H9 (cell line): ENCODE measurements at regions not wholly inside any gene's neighbourhood (a gene's known extent, or its start where the extent isn't known, plus 50 kb on each side); places are given as distances from the start of the nearest gene placed in this dataset.

ENCODE experiments used
- DNase-seq: peaks from one replicate; pipeline ENCODE4 v3.0.0-alpha.2; 2017
- H2AFZ ChIP-seq: one replicate; pipeline ENCODE4 v1.6.1; 2013; ENCODE audit warnings: mild to moderate bottlenecking, low read length, control low read depth, moderate library complexity
- H2AK5ac ChIP-seq: 2 replicates; pipeline ENCODE4 v1.6.1; 2013; ENCODE audit warnings: low read length, control low read depth, mixed read lengths; ENCODE audit not compliant: insufficient read length
- H2BK120ac ChIP-seq: one replicate; pipeline ENCODE4 v1.6.1; 2013; ENCODE audit warnings: low read depth, mild to moderate bottlenecking, low read length, control low read depth, inconsistent platforms; ENCODE audit not compliant: poor library complexity, severe bottlenecking
- H2BK12ac ChIP-seq: 2 replicates; pipeline ENCODE4 v1.6.1; 2013; ENCODE audit warnings: low read length, control low read depth, mixed read lengths, low read depth; ENCODE audit not compliant: insufficient read length
- H2BK15ac ChIP-seq: 2 replicates; pipeline ENCODE4 v1.6.1; 2013; ENCODE audit warnings: low read depth, low read length, control low read depth
- H2BK20ac ChIP-seq: one replicate; pipeline ENCODE4 v1.6.1; 2013; ENCODE audit warnings: low read depth, mild to moderate bottlenecking, low read length, control low read depth, inconsistent platforms; ENCODE audit not compliant: poor library complexity, severe bottlenecking
- H2BK5ac ChIP-seq: 2 replicates; pipeline ENCODE4 v1.6.1; 2013; ENCODE audit warnings: low read length, control low read depth, mixed read lengths; ENCODE audit not compliant: insufficient read length
- H3K14ac ChIP-seq: 2 replicates; pipeline ENCODE4 v1.6.1; 2013; ENCODE audit warnings: low read length, control low read depth; ENCODE audit not compliant: insufficient read depth
- H3K18ac ChIP-seq: 2 replicates; pipeline ENCODE4 v1.6.1; 2013; ENCODE audit warnings: low read depth, mild to moderate bottlenecking, mixed read lengths, low read length, control low read depth; ENCODE audit not compliant: insufficient read length
- H3K23ac ChIP-seq: 2 replicates; pipeline ENCODE4 v1.6.1; 2013; ENCODE audit warnings: low read length, control low read depth, mixed read lengths, low read depth; ENCODE audit not compliant: insufficient read length
- H3K23me2 ChIP-seq: 2 replicates; pipeline ENCODE4 v1.6.1; 2013; ENCODE audit warnings: low read depth, mild to moderate bottlenecking, mixed read lengths, low read length, control low read depth; ENCODE audit not compliant: insufficient read length, poor library complexity, severe bottlenecking
- H3K27ac ChIP-seq: 2 replicates; pipeline ENCODE4 v1.5.1; 2013; ENCODE audit warnings: low read length, control low read depth, mixed read lengths, low read depth; ENCODE audit not compliant: insufficient read length
- H3K27me3 ChIP-seq: 2 replicates; pipeline ENCODE4 v1.6.1; 2013; ENCODE audit warnings: low read length, control low read depth, inconsistent platforms; ENCODE audit not compliant: insufficient read depth
- H3K4ac ChIP-seq: 2 replicates; pipeline ENCODE4 v1.6.1; 2013; ENCODE audit warnings: low read depth, mild to moderate bottlenecking, control low read depth, inconsistent platforms, low read length, moderate library complexity
- H3K4me1 ChIP-seq: 2 replicates; pipeline ENCODE4 v1.6.1; 2013; ENCODE audit warnings: low read length, control low read depth, inconsistent platforms; ENCODE audit not compliant: insufficient read depth
- H3K4me2 ChIP-seq: 2 replicates; pipeline ENCODE4 v1.6.1; 2013; ENCODE audit warnings: low read length, control low read depth, mixed read lengths; ENCODE audit not compliant: insufficient read length, insufficient read depth
- H3K56ac ChIP-seq: 2 replicates; pipeline ENCODE4 v1.6.1; 2013; ENCODE audit warnings: low read depth, mild to moderate bottlenecking, mixed read lengths, low read length, control low read depth; ENCODE audit not compliant: insufficient read length
- H3K79me1 ChIP-seq: 2 replicates; pipeline ENCODE4 v1.6.1; 2013; ENCODE audit warnings: low read depth, mild to moderate bottlenecking, moderate library complexity, low read length, control low read depth, inconsistent platforms; ENCODE audit not compliant: insufficient read depth, poor library complexity, severe bottlenecking
- H3K79me2 ChIP-seq: 2 replicates; pipeline ENCODE4 v1.6.1; 2013; ENCODE audit warnings: low read length, control low read depth, inconsistent platforms; ENCODE audit not compliant: insufficient read depth
- H3K9ac ChIP-seq: 2 replicates; pipeline ENCODE4 v1.6.1; 2013; ENCODE audit warnings: low read length, control low read depth, mixed read lengths; ENCODE audit not compliant: insufficient read length; ENCODE audit errors: extremely low read depth
- H3K9me3 ChIP-seq: one replicate; pipeline ENCODE4 v1.6.1; 2013; ENCODE audit warnings: low read depth, low read length, inconsistent platforms; ENCODE audit not compliant: control insufficient read depth
- H3T11ph ChIP-seq: one replicate; pipeline ENCODE4 v1.6.1; 2013; ENCODE audit warnings: mild to moderate bottlenecking, low read length, control low read depth, inconsistent platforms
- H4K20me1 ChIP-seq: one replicate; pipeline ENCODE4 v1.6.1; 2013; ENCODE audit not compliant: control insufficient read depth, insufficient read length, insufficient read depth
- H4K5ac ChIP-seq: 2 replicates; pipeline ENCODE4 v1.6.1; 2013; ENCODE audit warnings: low read depth, mild to moderate bottlenecking, mixed read lengths, low read length, control low read depth; ENCODE audit not compliant: insufficient read length
- H4K8ac ChIP-seq: replicated peaks from 2 replicates; pipeline ENCODE4 v1.6.1; 2013; ENCODE audit warnings: low read length, control low read depth, mixed read lengths, low read depth; ENCODE audit not compliant: insufficient read length
- H4K91ac ChIP-seq: 2 replicates; pipeline ENCODE4 v1.6.1; 2013; ENCODE audit warnings: low read depth, mild to moderate bottlenecking, moderate library complexity, mixed read lengths, low read length, control low read depth; ENCODE audit not compliant: insufficient read length
- H3K27ac Mint-ChIP-seq, 3 experiments: 2 replicates in 2 of 3; 3 replicates in 1 of 3; pipeline ENCODE4 v1.8.0; 2020 to 2021; ENCODE audit warnings: mixed read lengths in 3 of 3, mild to moderate bottlenecking in 1 of 3, moderate library complexity in 1 of 3
- H3K27me3 Mint-ChIP-seq: 2 replicates; pipeline ENCODE4 v1.8.0; 2021; ENCODE audit warnings: low read depth, mild to moderate bottlenecking, moderate library complexity, mixed read lengths
- H3K36me3 Mint-ChIP-seq, 3 experiments: 2 replicates in 2 of 3; 3 replicates in 1 of 3; pipeline ENCODE4 v1.8.0; 2020 to 2021; ENCODE audit warnings: low read depth in 3 of 3, mixed read lengths in 3 of 3; ENCODE audit not compliant: insufficient read depth in 1 of 3
- H3K4me1 Mint-ChIP-seq, 2 experiments: 2 replicates each; pipeline ENCODE4 v1.8.0; 2020; ENCODE audit warnings: mixed read lengths in 2 of 2
- H3K4me3 Mint-ChIP-seq, 2 experiments: 2 replicates in 1 of 2; 3 replicates in 1 of 2; pipeline ENCODE4 v1.8.0; 2020 to 2021; ENCODE audit warnings: mild to moderate bottlenecking in 2 of 2, mixed read lengths in 2 of 2, moderate library complexity in 1 of 2
- H3K9me3 Mint-ChIP-seq, 2 experiments: 2 replicates in 1 of 2; 3 replicates in 1 of 2; pipeline ENCODE4 v1.8.0; 2020; ENCODE audit warnings: mild to moderate bottlenecking in 2 of 2, mixed read lengths in 2 of 2, moderate library complexity in 1 of 2
- WGBS: extraction: QIAGEN DNeasy Blood & Tissue Kit; methylation state at CpG from one replicate; pipeline ENCODE4 v1.1.7; 2013; ENCODE audit warnings: missing lambda C conversion rate, low lambda C conversion rate, mixed read lengths; ENCODE audit not compliant: insufficient read length; ENCODE audit errors: extremely low coverage; 5-methylcytosine and 5-hydroxymethylcytosine counted together
- TF ChIP-seq, protein P1 (sequence below): fragments of 200-600 bp; sonication (generic); conservative IDR thresholded peaks from 3 replicates; pipeline ENCODE4 v1.8.0; 2021; ENCODE audit warnings: antibody characterized with exemption, mild to moderate bottlenecking

DNA sequence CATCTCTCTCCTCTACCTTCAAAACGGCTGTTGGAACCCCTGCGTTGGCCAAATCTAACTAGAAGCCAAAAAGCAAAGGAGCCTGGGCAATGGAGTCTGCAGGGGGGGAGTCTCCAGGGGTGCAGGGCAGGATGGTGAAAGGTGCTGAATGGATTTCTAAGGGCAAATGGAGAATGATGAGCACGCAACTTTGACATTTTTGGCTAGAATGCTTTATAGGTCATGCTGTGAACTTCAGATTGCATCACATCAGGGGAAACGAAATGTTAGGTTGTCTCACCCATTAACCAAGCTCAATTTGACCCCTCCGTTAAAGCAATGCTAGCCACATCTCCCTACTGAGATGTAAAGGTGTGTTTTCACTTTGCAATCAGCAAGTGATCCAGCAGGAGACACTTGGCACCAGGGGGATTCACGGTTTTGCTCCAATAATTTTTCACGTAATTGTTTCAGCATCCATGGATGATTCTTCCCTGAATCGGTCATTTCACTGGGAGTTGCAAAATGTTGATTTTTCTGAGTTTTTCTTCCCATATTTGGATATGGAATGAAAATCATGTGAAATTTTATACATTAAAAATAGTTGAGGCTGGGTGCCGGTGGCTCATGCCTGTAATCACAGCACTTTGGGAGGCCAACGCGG lies 78.0 kb upstream of the MDM1 start:
- Histone ChIP-seq H3K23ac (no peak overlapping the region), H4K5ac (no peak overlapping the region), H3K27me3 (no peaks in the 10 kb centered on the region), H4K8ac (no peak overlapping the region), H2BK12ac (no peak overlapping the region), H3K23me2 (no peaks in the 10 kb centered on the region), H3K4me2 (no peak overlapping the region), H4K20me1 (no peaks in the 10 kb centered on the region), H3K4me1 (peaks cover 4% of the 10 kb centered on the region; the same call in 1 of the 2 replicates), H2BK5ac (no peak overlapping the region), H3K14ac (no peak overlapping the region), H2BK15ac (no peak overlapping the region), H2AK5ac (no peak overlapping the region), H2BK20ac (no peak overlapping the region), H3K79me1 (no peaks in the 10 kb centered on the region), H3K9me3 (no peaks in the 10 kb centered on the region), H3K9ac (no peak overlapping the region), H2BK120ac (no peak overlapping the region), H3K4ac (no peak overlapping the region), H3T11ph (no peak overlapping the region), H3K27ac (no peak overlapping the region), H3K79me2 (no peaks in the 10 kb centered on the region), H4K91ac (no peak overlapping the region), H3K56ac (no peak overlapping the region), H2AFZ (no peak overlapping the region), H3K18ac (no peak overlapping the region)
- Mint-ChIP-seq H3K9me3 (no peaks in the 10 kb centered on the region), H3K4me1 (peaks cover 5 to 8% of the 10 kb centered on the region in 2 experiments; a peak in 3 of 4 replicates), H3K36me3 (no peaks in the 10 kb centered on the region), H3K27me3 (peaks cover 3% of the 10 kb centered on the region; the same call in 1 of the 2 replicates), H3K4me3 (no peak overlapping the region), H3K27ac (no peak overlapping the region)
- WGBS, result no CpG with 5 or more reads among the region's 11 CpGs
- TF ChIP-seq, protein P1, sequence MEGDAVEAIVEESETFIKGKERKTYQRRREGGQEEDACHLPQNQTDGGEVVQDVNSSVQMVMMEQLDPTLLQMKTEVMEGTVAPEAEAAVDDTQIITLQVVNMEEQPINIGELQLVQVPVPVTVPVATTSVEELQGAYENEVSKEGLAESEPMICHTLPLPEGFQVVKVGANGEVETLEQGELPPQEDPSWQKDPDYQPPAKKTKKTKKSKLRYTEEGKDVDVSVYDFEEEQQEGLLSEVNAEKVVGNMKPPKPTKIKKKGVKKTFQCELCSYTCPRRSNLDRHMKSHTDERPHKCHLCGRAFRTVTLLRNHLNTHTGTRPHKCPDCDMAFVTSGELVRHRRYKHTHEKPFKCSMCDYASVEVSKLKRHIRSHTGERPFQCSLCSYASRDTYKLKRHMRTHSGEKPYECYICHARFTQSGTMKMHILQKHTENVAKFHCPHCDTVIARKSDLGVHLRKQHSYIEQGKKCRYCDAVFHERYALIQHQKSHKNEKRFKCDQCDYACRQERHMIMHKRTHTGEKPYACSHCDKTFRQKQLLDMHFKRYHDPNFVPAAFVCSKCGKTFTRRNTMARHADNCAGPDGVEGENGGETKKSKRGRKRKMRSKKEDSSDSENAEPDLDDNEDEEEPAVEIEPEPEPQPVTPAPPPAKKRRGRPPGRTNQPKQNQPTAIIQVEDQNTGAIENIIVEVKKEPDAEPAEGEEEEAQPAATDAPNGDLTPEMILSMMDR, result no peak
- DNase-seq, result no peak
